KMS-11 (cell line): ENCODE measurements at regions not wholly inside any gene's neighbourhood (a gene's known extent, or its start where the extent isn't known, plus 50 kb on each side); places are given as distances from the start of the nearest gene placed in this dataset.

Source experiments
- H2AFZ ChIP-seq: fragments of 200-600 bp; sonication (generic); 2 replicates; pipeline ENCODE4 v1.6.1; 2016; ENCODE audit warnings: antibody characterized with exemption, mixed run types, low read depth
- H3K27ac ChIP-seq: fragments of 200-600 bp; sonication (generic); 2 replicates; pipeline ENCODE4 v1.6.1; 2016; ENCODE audit warnings: mild to moderate bottlenecking, mixed run types
- H3K27me3 ChIP-seq: fragments of 200-600 bp; sonication (generic); 2 replicates; pipeline ENCODE4 v1.6.1; 2017; ENCODE audit warnings: mild to moderate bottlenecking, low read depth, mixed run types, moderate library complexity; ENCODE audit not compliant: insufficient read depth
- H3K36me3 ChIP-seq: fragments of 200-600 bp; sonication (generic); 2 replicates; pipeline ENCODE4 v1.6.1; 2017; ENCODE audit warnings: mild to moderate bottlenecking, mixed run types; ENCODE audit not compliant: insufficient read depth
- H3K4me1 ChIP-seq: fragments of 200-600 bp; sonication (generic); 2 replicates; pipeline ENCODE4 v1.6.1; 2016; ENCODE audit warnings: mild to moderate bottlenecking, low read depth, mixed run types; ENCODE audit not compliant: poor library complexity, severe bottlenecking
- H3K4me2 ChIP-seq: fragments of 200-600 bp; sonication (generic); 2 replicates; pipeline ENCODE4 v1.7.0; 2016; ENCODE audit warnings: mild to moderate bottlenecking, mixed run types
- H3K4me3 ChIP-seq: fragments of 200-600 bp; sonication (generic); IDR thresholded peaks from 2 replicates; pipeline ENCODE4 v1.6.1; 2017; ENCODE audit warnings: low read depth, low read length, mixed read lengths; ENCODE audit not compliant: insufficient read depth
- H3K79me2 ChIP-seq: fragments of 200-600 bp; sonication (generic); 2 replicates; pipeline ENCODE4 v1.6.1; 2016; ENCODE audit warnings: low read depth, mixed run types; ENCODE audit not compliant: insufficient read depth
- H3K9ac ChIP-seq: fragments of 200-600 bp; sonication (generic); 2 replicates; pipeline ENCODE4 v1.6.1; 2016; ENCODE audit warnings: mild to moderate bottlenecking, mixed run types
- H4K20me1 ChIP-seq: fragments of 200-600 bp; sonication (generic); 2 replicates; pipeline ENCODE4 v1.6.1; 2016; ENCODE audit warnings: mild to moderate bottlenecking, mixed run types; ENCODE audit not compliant: insufficient read depth
- TF ChIP-seq, protein P1 (sequence below): fragments of 200-600 bp; sonication (generic); conservative IDR thresholded peaks from 2 replicates; pipeline ENCODE4 v1.6.1; 2017; ENCODE audit warnings: low read depth, mild to moderate bottlenecking, antibody characterized with exemption, low read length, moderate library complexity, mixed read lengths

DNA sequence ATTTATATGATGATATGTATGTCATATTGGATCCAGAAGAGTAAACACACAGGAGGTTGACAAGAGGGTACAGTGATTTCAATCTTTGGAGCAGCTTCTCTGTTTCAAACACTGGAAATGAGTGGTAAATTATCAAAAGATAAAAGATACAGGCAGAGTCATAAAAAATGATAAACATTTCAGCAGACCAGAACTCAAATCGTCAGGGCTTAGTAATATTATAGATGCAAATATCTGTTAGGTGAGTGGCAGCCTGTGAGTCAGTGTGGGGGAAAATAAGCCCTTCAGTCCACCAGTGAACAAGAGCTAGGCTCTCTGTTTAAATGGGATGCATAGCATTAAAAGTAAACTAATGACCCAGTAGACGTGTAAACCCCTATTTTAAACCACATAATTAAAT lies 1378.1 kb downstream of the EFNA5 start:
- H3K9ac ChIP-seq: no peak overlapping the region
- no peaks in the 10 kb centered on the region for H3K79me2 ChIP-seq
- no peaks in the 10 kb centered on the region for H4K20me1 ChIP-seq
- H3K27ac ChIP-seq: no peak overlapping the region
- H3K4me3 ChIP-seq: no peak overlapping the region
- no peak overlapping the region for H3K4me2 ChIP-seq
- no peaks in the 10 kb centered on the region for H3K27me3 ChIP-seq
- no peaks in the 10 kb centered on the region for H3K36me3 ChIP-seq
- H2AFZ ChIP-seq: no peak overlapping the region
- H3K4me1 ChIP-seq: no peaks in the 10 kb centered on the region
- TF ChIP-seq, protein P1, sequence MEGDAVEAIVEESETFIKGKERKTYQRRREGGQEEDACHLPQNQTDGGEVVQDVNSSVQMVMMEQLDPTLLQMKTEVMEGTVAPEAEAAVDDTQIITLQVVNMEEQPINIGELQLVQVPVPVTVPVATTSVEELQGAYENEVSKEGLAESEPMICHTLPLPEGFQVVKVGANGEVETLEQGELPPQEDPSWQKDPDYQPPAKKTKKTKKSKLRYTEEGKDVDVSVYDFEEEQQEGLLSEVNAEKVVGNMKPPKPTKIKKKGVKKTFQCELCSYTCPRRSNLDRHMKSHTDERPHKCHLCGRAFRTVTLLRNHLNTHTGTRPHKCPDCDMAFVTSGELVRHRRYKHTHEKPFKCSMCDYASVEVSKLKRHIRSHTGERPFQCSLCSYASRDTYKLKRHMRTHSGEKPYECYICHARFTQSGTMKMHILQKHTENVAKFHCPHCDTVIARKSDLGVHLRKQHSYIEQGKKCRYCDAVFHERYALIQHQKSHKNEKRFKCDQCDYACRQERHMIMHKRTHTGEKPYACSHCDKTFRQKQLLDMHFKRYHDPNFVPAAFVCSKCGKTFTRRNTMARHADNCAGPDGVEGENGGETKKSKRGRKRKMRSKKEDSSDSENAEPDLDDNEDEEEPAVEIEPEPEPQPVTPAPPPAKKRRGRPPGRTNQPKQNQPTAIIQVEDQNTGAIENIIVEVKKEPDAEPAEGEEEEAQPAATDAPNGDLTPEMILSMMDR: no peak

DNA sequence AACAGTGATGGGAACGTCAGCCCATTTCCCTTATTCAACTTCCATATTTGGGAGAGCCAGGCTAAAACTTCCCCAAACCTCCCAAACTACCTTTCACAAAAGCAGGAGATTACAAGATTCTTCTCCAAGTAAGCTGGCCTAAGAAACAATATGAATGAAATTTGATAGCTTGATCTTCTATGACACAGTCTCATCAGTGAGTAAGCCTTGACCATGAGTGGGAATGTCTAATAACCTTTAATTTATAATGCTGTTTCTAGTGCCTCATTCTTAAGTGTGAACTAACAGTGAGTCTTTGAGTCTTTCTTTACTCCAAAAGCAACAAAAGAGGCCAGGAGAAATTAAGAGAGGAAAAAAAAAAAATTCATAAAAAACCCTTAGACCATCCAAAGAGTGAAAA lies 1379.9 kb downstream of the EFNA5 start:
- TF ChIP-seq, protein P1: no peak
- Histone ChIP-seq H3K36me3 (no peaks in the 10 kb centered on the region), H3K27me3 (no peaks in the 10 kb centered on the region), H3K27ac (no peak overlapping the region), H4K20me1 (no peaks in the 10 kb centered on the region), H3K9ac (no peak overlapping the region), H3K4me1 (no peaks in the 10 kb centered on the region), H2AFZ (no peak overlapping the region), H3K79me2 (no peaks in the 10 kb centered on the region), H3K4me3 (no peak overlapping the region), H3K4me2 (no peak overlapping the region)

- Histone ChIP-seq H3K4me1 (no peaks in the 10 kb centered on the region), H3K4me2 (no peak overlapping the region), H3K79me2 (no peaks in the 10 kb centered on the region), H4K20me1 (no peaks in the 10 kb centered on the region), H3K36me3 (no peaks in the 10 kb centered on the region), H3K27me3 (no peaks in the 10 kb centered on the region), H3K9ac (no peak overlapping the region), H3K4me3 (no peak overlapping the region), H3K27ac (no peak overlapping the region), H2AFZ (no peak overlapping the region)
- TF ChIP-seq, protein P1: no peak
Observed at GRCh38 chr5:106288979-106289378, 1381.8 kb downstream of the EFNA5 start.

GRCh38 chr5:106277540-106278096 lies 1393.1 kb downstream of the EFNA5 start:
- Histone ChIP-seq H3K27ac (no peak overlapping the region), H3K4me3 (no peak overlapping the region), H3K79me2 (no peaks in the 10 kb centered on the region), H3K27me3 (no peaks in the 10 kb centered on the region), H2AFZ (no peak overlapping the region), H3K36me3 (no peaks in the 10 kb centered on the region), H3K9ac (no peak overlapping the region), H3K4me2 (no peak overlapping the region), H4K20me1 (no peaks in the 10 kb centered on the region), H3K4me1 (no peaks in the 10 kb centered on the region)
- TF ChIP-seq, protein P1: no peak
